H1 (cell line): ENCODE measurements at regions not wholly inside any gene's neighbourhood (a gene's known extent, or its start where the extent isn't known, plus 50 kb on each side); places are given as distances from the start of the nearest gene placed in this dataset.

Experiments
- CTCF ChIA-PET: fragments of 300-600 bp; sonication (Branson Sonifier 250); formaldehyde crosslinking; loops from one replicate; lab custom pipeline; 2021; ENCODE audit not compliant: partially characterized antibody; lab: Charles Lee
- POLR2A ChIA-PET: fragments of 300-600 bp; sonication (Branson Sonifier 250); formaldehyde crosslinking; loops from one replicate; lab custom pipeline; 2021; ENCODE audit warnings: inconsistent platforms; ENCODE audit not compliant: partially characterized antibody; lab: Charles Lee
- DNase-seq, 2 experiments: peaks; one replicate each; pipeline versions ENCODE4 v3.0.0 to v3.0.0-alpha.2; 2010 to 2022; ENCODE audit warnings: low spot score in 2 of 2, low read depth in 1 of 2, mixed read lengths in 1 of 2
- FAIRE-seq: peaks from 2 replicates; lab custom pipeline; 2011; peaks lifted over from hg19 to GRCh38; lab: Jason Lieb, UNC
- H2AFZ ChIP-seq: 2 replicates; pipeline ENCODE4 v1.8.1; 2012; ENCODE audit warnings: low read length, inconsistent platforms
- H2AK5ac ChIP-seq: 2 replicates; pipeline ENCODE4 v1.6.1; 2013; ENCODE audit warnings: low read depth, low read length
- H2BK120ac ChIP-seq: replicated peaks from 2 replicates; pipeline ENCODE3; 2013; ENCODE audit warnings: low read depth, low read length, inconsistent platforms
- H2BK12ac ChIP-seq: 2 replicates; pipeline ENCODE4 v1.6.1; 2013; ENCODE audit warnings: low read depth, low read length
- H2BK15ac ChIP-seq: 2 replicates; pipeline ENCODE4 v1.6.1; 2013; ENCODE audit warnings: low read length
- H2BK20ac ChIP-seq: 2 replicates; pipeline ENCODE4 v1.6.1; 2013; ENCODE audit warnings: low read length
- H2BK5ac ChIP-seq: 2 replicates; pipeline ENCODE4 v1.6.1; 2013; ENCODE audit warnings: low read depth, low read length
- H3K14ac ChIP-seq: 2 replicates; pipeline ENCODE4 v1.6.1; 2013; ENCODE audit warnings: inconsistent platforms; ENCODE audit not compliant: insufficient read length
- H3K18ac ChIP-seq: 2 replicates; pipeline ENCODE4 v1.6.1; 2013; ENCODE audit warnings: low read length; ENCODE audit errors: extremely low read depth
- H3K23ac ChIP-seq: 2 replicates; pipeline ENCODE4 v1.6.1; 2013; ENCODE audit warnings: inconsistent platforms; ENCODE audit not compliant: insufficient read length
- H3K23me2 ChIP-seq: 2 replicates; pipeline ENCODE4 v1.6.1; 2013; ENCODE audit warnings: low read depth, low read length
- H3K27ac ChIP-seq: 2 replicates; pipeline ENCODE4 v1.6.1; 2011; ENCODE audit warnings: low read depth, low read length, inconsistent platforms
- H3K27me3 ChIP-seq, 4 experiments: replicated peaks in 1 of 4; 1 replicate in 1 of 4; 2 replicates in 3 of 4; pipeline versions ENCODE4 v1.6.1 to v1.8.1; 2011 to 2013; ENCODE audit warnings: low read length in 3 of 4, mild to moderate bottlenecking in 3 of 4, inconsistent platforms in 2 of 4, mixed read lengths in 2 of 4, moderate library complexity in 1 of 4; ENCODE audit not compliant: control insufficient read depth in 3 of 4, insufficient read depth in 3 of 4; ENCODE audit errors: extremely low read depth in 1 of 4
- H3K36me3 ChIP-seq, 4 experiments: 2 replicates each; pipeline versions ENCODE4 v1.6.1 to v1.8.1; 2011 to 2013; ENCODE audit warnings: mild to moderate bottlenecking in 4 of 4, low read length in 3 of 4, moderate library complexity in 2 of 4, control low read depth in 1 of 4, inconsistent platforms in 1 of 4; ENCODE audit not compliant: insufficient read depth in 4 of 4, control insufficient read depth in 2 of 4
- H3K4ac ChIP-seq: replicated peaks from 2 replicates; pipeline ENCODE3; 2013; ENCODE audit warnings: low read length, low read depth, mixed read lengths, inconsistent platforms; ENCODE audit not compliant: insufficient read length
- H3K4me1 ChIP-seq, 4 experiments: replicated peaks in 1 of 4; 1 replicate in 1 of 4; 2 replicates in 3 of 4; pipeline versions ENCODE4 v1.6.1 to v1.8.1; 2011 to 2013; ENCODE audit warnings: low read length in 3 of 4, inconsistent platforms in 2 of 4, mixed read lengths in 1 of 4; ENCODE audit not compliant: insufficient read depth in 4 of 4, control insufficient read depth in 3 of 4
- H3K4me2 ChIP-seq, 2 experiments: 2 replicates each; pipeline versions ENCODE4 v1.6.1 to v1.8.1; 2011 to 2013; ENCODE audit warnings: low read depth in 2 of 2, low read length in 2 of 2, control low read depth in 1 of 2, inconsistent platforms in 1 of 2, mild to moderate bottlenecking in 1 of 2; ENCODE audit not compliant: insufficient read depth in 1 of 2
- H3K4me3 ChIP-seq, 4 experiments: fragments of 200-600, 300-600 bp in 1 of 4; sonication (generic), shearing (Covaris generic), sonication (Bioruptor Twin) in 1 of 4; 2 replicates each; pipeline versions ENCODE4 v1.5.1 to v1.8.1; 2011 to 2016; ENCODE audit warnings: low read length in 4 of 4, low read depth in 3 of 4, control low read depth in 2 of 4, inconsistent platforms in 2 of 4, mild to moderate bottlenecking in 2 of 4, mixed read lengths in 1 of 4, moderate library complexity in 1 of 4; ENCODE audit not compliant: insufficient read depth in 2 of 4; ENCODE audit errors: extremely low read depth in 1 of 4
- H3K56ac ChIP-seq: replicated peaks from 2 replicates; pipeline ENCODE3; 2013; ENCODE audit warnings: low read depth, mild to moderate bottlenecking, mixed read lengths, low read length, inconsistent platforms; ENCODE audit not compliant: insufficient read length
- H3K79me1 ChIP-seq: 2 replicates; pipeline ENCODE4 v1.6.1; 2013; ENCODE audit warnings: low read depth, low read length, control low read depth
- H3K79me2 ChIP-seq, 2 experiments: 2 replicates each; pipeline versions ENCODE4 v1.6.1 to v1.8.1; 2012 to 2013; ENCODE audit warnings: low read length in 2 of 2, mild to moderate bottlenecking in 2 of 2, inconsistent platforms in 1 of 2; ENCODE audit not compliant: insufficient read depth in 2 of 2, control insufficient read depth in 1 of 2
- H3K9ac ChIP-seq, 4 experiments: replicated peaks in 1 of 4; 1 replicate in 1 of 4; 2 replicates in 3 of 4; pipeline versions ENCODE4 v1.6.1 to v1.8.1; 2011 to 2013; ENCODE audit warnings: low read depth in 3 of 4, low read length in 3 of 4, control low read depth in 2 of 4, mild to moderate bottlenecking in 2 of 4, moderate library complexity in 2 of 4, inconsistent platforms in 1 of 4; ENCODE audit errors: extremely low read depth in 1 of 4
- H3K9me3 ChIP-seq, 2 experiments: 2 replicates each; pipeline versions ENCODE4 v1.6.1 to v1.8.1; 2012 to 2013; ENCODE audit warnings: mild to moderate bottlenecking in 2 of 2, moderate library complexity in 2 of 2, control low read depth in 1 of 2, inconsistent platforms in 1 of 2, low read depth in 1 of 2, low read length in 1 of 2, mixed read lengths in 1 of 2; ENCODE audit not compliant: insufficient read depth in 2 of 2
- H4K20me1 ChIP-seq, 2 experiments: replicated peaks in 1 of 2; 2 replicates each; pipeline versions ENCODE3 to v1.8.1; 2011 to 2013; ENCODE audit warnings: inconsistent platforms in 2 of 2, low read length in 2 of 2, mild to moderate bottlenecking in 1 of 2; ENCODE audit not compliant: insufficient read depth in 2 of 2, control insufficient read depth in 1 of 2
- H4K5ac ChIP-seq: 2 replicates; pipeline ENCODE4 v1.6.1; 2013; ENCODE audit warnings: low read length, low read depth, mixed read lengths, inconsistent platforms; ENCODE audit not compliant: insufficient read length
- H4K8ac ChIP-seq: 2 replicates; pipeline ENCODE4 v1.8.0; 2013; ENCODE audit warnings: mild to moderate bottlenecking, moderate library complexity, low read length, inconsistent platforms; ENCODE audit not compliant: insufficient read depth; ENCODE audit errors: extremely low read depth
- H4K91ac ChIP-seq: replicated peaks from 2 replicates; pipeline ENCODE3; 2013; ENCODE audit warnings: low read length, mixed read lengths, inconsistent platforms; ENCODE audit not compliant: insufficient read length
- ASH2L ChIP-seq: fragments of 200-600, 300-600 bp; sonication (generic); IDR thresholded peaks from one replicate; pipeline ENCODE4 v1.7.1; 2017; ENCODE audit warnings: low read length
- CREB1 ChIP-seq: IDR thresholded peaks from 2 replicates; pipeline ENCODE4 v1.6.1; 2012; ENCODE audit warnings: inconsistent platforms
- HDAC6 ChIP-seq: IDR thresholded peaks from one replicate; pipeline ENCODE4 v1.7.1; 2012; ENCODE audit warnings: low read depth, mild to moderate bottlenecking, inconsistent platforms, low read length, moderate library complexity
- JUND ChIP-seq: IDR thresholded peaks from 2 replicates; pipeline ENCODE4 v1.6.1; 2011; ENCODE audit warnings: mild to moderate bottlenecking, improper control_type of control experiment, low read length
- NRF1 ChIP-seq: IDR thresholded peaks from 2 replicates; pipeline ENCODE4 v1.6.1; 2011; ENCODE audit warnings: mild to moderate bottlenecking, low read depth, low read length, improper control_type of control experiment
- SP4 ChIP-seq: IDR thresholded peaks from 2 replicates; pipeline ENCODE4 v1.6.1; 2012; ENCODE audit warnings: low read length, inconsistent platforms
- TBP ChIP-seq: IDR thresholded peaks from 2 replicates; pipeline ENCODE4 v1.6.1; 2011; ENCODE audit warnings: low read depth, low read length, improper control_type of control experiment
- ZNF274 ChIP-seq: IDR thresholded peaks from 2 replicates; pipeline ENCODE4 v1.7.0; 2012; ENCODE audit warnings: low read length, borderline replicate concordance; ENCODE audit errors: extremely low read depth
- WGBS, 2 experiments: shearing (Covaris generic) in 1 of 2; methylation state at CpG; one replicate each; pipeline versions ENCODE4 v1.1.6 to v1.1.7; 2013 to 2015; ENCODE audit warnings: low lambda C conversion rate in 2 of 2, mixed read lengths in 2 of 2, inconsistent platforms in 1 of 2, low coverage in 1 of 2, missing lambda C conversion rate in 1 of 2; ENCODE audit not compliant: insufficient replicate concordance in 2 of 2, insufficient coverage in 1 of 2, insufficient read length in 1 of 2; ENCODE audit errors: extremely low coverage in 1 of 2, missing lambda C conversion rate in 1 of 2; 5-methylcytosine and 5-hydroxymethylcytosine counted together
- TF ChIP-seq, protein P1 (sequence below), 3 experiments: IDR thresholded peaks; 1 replicate in 2 of 3; 2 replicates in 1 of 3; pipeline versions ENCODE4 v1.5.1 to v1.6.1; 2011; ENCODE audit warnings: low read length in 3 of 3, mild to moderate bottlenecking in 3 of 3, inconsistent platforms in 2 of 3, low read depth in 1 of 3, moderate library complexity in 1 of 3; ENCODE audit not compliant: insufficient read depth in 1 of 3; ENCODE audit errors: control extremely low read depth in 1 of 3
- TF ChIP-seq, protein P2 (sequence below): IDR thresholded peaks from 2 replicates; pipeline ENCODE4 v1.6.1; 2012; ENCODE audit warnings: low read length, inconsistent platforms

DNA sequence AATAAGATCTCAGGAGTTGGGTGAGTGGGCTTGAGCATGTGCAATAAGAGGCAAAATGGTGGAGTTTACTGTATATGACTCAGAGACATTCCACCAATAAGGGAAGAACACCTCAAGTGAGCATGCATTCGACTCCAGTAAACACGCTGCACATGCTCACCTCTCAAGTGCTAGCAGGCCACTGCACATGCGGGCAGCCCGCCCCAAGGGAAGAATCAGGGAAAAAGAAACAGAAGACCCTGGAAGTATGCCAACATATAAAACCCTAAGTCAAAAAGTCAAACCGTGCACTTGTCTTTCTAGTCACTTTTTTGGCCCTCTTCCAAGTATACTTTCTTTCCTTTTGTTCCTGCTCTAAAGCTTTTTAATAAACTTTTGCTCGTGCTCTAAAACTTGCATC is 245.3 kb upstream of the RASA1 start:
- Histone ChIP-seq H2BK15ac (no peak overlapping the region), H3K4ac (no peak overlapping the region), H4K5ac (no peak overlapping the region), H2AK5ac (no peak overlapping the region), H3K36me3 (no peaks in the 10 kb centered on the region), H3K79me1 (no peaks in the 10 kb centered on the region), H3K4me2 (no peak overlapping the region), H3K4me1 (peaks cover 0 to 5% (median under 1%) of the 10 kb centered on the region in 4 experiments; a peak in 2 of 7 replicates), H4K91ac (no peak overlapping the region), H4K8ac (no peak overlapping the region), H3K4me3 (no peak overlapping the region), H3K27ac (no peak overlapping the region), H3K9ac (no peak overlapping the region), H2BK12ac (no peak overlapping the region), H2BK20ac (no peak overlapping the region), H4K20me1 (no peaks in the 10 kb centered on the region), H2BK120ac (no peak overlapping the region), H3K9me3 (no peaks in the 10 kb centered on the region), H3K27me3 (no peaks in the 10 kb centered on the region), H2AFZ (no peak overlapping the region), H3K23me2 (no peaks in the 10 kb centered on the region), H2BK5ac (no peak overlapping the region), H3K14ac (no peak overlapping the region), H3K18ac (no peak overlapping the region), H3K79me2 (no peaks in the 10 kb centered on the region), H3K56ac (no peak overlapping the region), H3K23ac (no peak overlapping the region)
- TF ChIP-seq ZNF274 (no peak), HDAC6 (no peak), SP4 (no peak), JUND (no peak), CREB1 (no peak), NRF1 (no peak), TBP (no peak), ASH2L (no peak)
- TF ChIP-seq, protein P1, sequence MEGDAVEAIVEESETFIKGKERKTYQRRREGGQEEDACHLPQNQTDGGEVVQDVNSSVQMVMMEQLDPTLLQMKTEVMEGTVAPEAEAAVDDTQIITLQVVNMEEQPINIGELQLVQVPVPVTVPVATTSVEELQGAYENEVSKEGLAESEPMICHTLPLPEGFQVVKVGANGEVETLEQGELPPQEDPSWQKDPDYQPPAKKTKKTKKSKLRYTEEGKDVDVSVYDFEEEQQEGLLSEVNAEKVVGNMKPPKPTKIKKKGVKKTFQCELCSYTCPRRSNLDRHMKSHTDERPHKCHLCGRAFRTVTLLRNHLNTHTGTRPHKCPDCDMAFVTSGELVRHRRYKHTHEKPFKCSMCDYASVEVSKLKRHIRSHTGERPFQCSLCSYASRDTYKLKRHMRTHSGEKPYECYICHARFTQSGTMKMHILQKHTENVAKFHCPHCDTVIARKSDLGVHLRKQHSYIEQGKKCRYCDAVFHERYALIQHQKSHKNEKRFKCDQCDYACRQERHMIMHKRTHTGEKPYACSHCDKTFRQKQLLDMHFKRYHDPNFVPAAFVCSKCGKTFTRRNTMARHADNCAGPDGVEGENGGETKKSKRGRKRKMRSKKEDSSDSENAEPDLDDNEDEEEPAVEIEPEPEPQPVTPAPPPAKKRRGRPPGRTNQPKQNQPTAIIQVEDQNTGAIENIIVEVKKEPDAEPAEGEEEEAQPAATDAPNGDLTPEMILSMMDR (IDR thresholded peaks at IDR 0.05; ENCODE audit: control extremely low read depth in 1 of 3, insufficient read depth in 1 of 3, low read depth in 1 of 3, low read length in 3 of 3), result no peak
- TF ChIP-seq, protein P2, sequence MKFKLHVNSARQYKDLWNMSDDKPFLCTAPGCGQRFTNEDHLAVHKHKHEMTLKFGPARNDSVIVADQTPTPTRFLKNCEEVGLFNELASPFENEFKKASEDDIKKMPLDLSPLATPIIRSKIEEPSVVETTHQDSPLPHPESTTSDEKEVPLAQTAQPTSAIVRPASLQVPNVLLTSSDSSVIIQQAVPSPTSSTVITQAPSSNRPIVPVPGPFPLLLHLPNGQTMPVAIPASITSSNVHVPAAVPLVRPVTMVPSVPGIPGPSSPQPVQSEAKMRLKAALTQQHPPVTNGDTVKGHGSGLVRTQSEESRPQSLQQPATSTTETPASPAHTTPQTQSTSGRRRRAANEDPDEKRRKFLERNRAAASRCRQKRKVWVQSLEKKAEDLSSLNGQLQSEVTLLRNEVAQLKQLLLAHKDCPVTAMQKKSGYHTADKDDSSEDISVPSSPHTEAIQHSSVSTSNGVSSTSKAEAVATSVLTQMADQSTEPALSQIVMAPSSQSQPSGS, result no peak
- no peak for DNase-seq
- WGBS, 2 experiments, result 92% methylated on average over 6 of the region's 6 CpGs; no CpG with 5 or more reads in 1 of the 2 experiments
- CTCF ChIA-PET, result no interaction called here
- FAIRE-seq, result no peak
- POLR2A ChIA-PET, result no interaction called here
